ENCODE measurements at regions not wholly inside any gene's neighbourhood (a gene's known extent, or its start where the extent isn't known, plus 50 kb on each side); places are given as distances from the start of the nearest gene placed in this dataset.

- no peak for TF ChIP-seq AFF4 (CRISPR knock-in tag; IDR thresholded peaks at IDR 0.05)
- no peak for TF ChIP-seq CTCF (CRISPR knock-in tag; IDR thresholded peaks at IDR 0.05)
- TF ChIP-seq POLR2AphosphoS5 (IDR thresholded peaks at IDR 0.05; ENCODE audit: low read depth, low read length): no peak
- no peak for TF ChIP-seq ZNF574 (CRISPR knock-in tag; IDR thresholded peaks at IDR 0.05)
- TF ChIP-seq, protein P1, sequence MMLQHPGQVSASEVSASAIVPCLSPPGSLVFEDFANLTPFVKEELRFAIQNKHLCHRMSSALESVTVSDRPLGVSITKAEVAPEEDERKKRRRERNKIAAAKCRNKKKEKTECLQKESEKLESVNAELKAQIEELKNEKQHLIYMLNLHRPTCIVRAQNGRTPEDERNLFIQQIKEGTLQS (CRISPR knock-in tag; IDR thresholded peaks at IDR 0.05): no peak
- no peak for TF ChIP-seq ARNTL (CRISPR knock-in tag; IDR thresholded peaks at IDR 0.05)
- TF ChIP-seq SMYD3 (CRISPR knock-in tag; IDR thresholded peaks at IDR 0.05): no peak
- TF ChIP-seq, protein P2, sequence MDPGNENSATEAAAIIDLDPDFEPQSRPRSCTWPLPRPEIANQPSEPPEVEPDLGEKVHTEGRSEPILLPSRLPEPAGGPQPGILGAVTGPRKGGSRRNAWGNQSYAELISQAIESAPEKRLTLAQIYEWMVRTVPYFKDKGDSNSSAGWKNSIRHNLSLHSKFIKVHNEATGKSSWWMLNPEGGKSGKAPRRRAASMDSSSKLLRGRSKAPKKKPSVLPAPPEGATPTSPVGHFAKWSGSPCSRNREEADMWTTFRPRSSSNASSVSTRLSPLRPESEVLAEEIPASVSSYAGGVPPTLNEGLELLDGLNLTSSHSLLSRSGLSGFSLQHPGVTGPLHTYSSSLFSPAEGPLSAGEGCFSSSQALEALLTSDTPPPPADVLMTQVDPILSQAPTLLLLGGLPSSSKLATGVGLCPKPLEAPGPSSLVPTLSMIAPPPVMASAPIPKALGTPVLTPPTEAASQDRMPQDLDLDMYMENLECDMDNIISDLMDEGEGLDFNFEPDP (CRISPR knock-in tag; conservative IDR thresholded peaks at IDR 0.05): no peak
- no peak for TF ChIP-seq ZNF335 (CRISPR knock-in tag; IDR thresholded peaks at IDR 0.05)
- TF ChIP-seq CBX2 (IDR thresholded peaks at IDR 0.05; ENCODE audit: low read depth, low read length): no peak
- no peak for TF ChIP-seq CBX2 (CRISPR knock-in tag; IDR thresholded peaks at IDR 0.05; ENCODE audit: low read depth)
- TF ChIP-seq FIP1L1 (IDR thresholded peaks at IDR 0.05; ENCODE audit: borderline replicate concordance, insufficient read depth, low read depth, low read length): no peak
These were observed 243.3 kb upstream of the MOCS1 start for GRCh38 chr6:40177598-40177997.
